ENCODE measurements at regions not wholly inside any gene's neighbourhood (a gene's known extent, or its start where the extent isn't known, plus 50 kb on each side); places are given as distances from the start of the nearest gene placed in this dataset.
"Not testable (repeated sequence)": the region's sequence is repeated elsewhere in the genome, so short reads cannot be mapped to it uniquely, and the experiment has no call there.

GRCh38 chr4:53716471-53717063 lies 125.3 kb upstream of the LNX1 start:
- DNase-seq (ENCODE audit: low read depth): no peak

- DNase-seq (ENCODE audit: low read depth): no peak
Measured at GRCh38 chr4:53716011-53716410, 124.7 kb upstream of the LNX1 start.

- DNase-seq (ENCODE audit: low read depth): no peak
Measured at GRCh38 chr4:53714236-53715140, 123.2 kb upstream of the LNX1 start.

GRCh38 chr4:53713767-53714166 lies 122.5 kb upstream of the LNX1 start:
- no peak for DNase-seq (ENCODE audit: low read depth)

- DNase-seq (ENCODE audit: low read depth): no peak
Measured at GRCh38 chr4:53713296-53713695, 122.0 kb upstream of the LNX1 start.

- DNase-seq (ENCODE audit: low read depth): no peak
Measured at GRCh38 chr4:53712408-53713020, 121.2 kb upstream of the LNX1 start.

DNA sequence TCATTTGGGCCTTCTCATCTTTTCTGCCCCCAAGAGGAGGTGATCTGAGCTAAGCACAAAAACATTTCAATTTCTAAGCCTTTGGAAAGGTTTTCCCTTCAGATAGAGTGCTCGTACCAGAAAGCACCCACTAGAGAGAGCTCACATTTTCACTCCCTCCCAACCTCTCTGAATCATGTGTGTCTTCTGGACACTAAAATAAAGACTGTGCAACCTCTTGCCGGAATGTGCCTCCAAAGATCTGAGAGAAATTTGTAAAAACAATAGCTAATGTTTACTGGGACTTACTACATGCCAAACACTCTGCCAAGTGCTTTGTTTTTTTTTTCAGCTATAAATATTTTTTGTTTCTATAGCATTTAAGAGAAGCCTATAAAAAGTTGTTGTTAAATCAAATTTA lies 120.6 kb upstream of the LNX1 start:
- DNase-seq (ENCODE audit: low read depth): no peak

GRCh38 chr4:53709693-53710092 lies 118.4 kb upstream of the LNX1 start:
- no peak for DNase-seq (ENCODE audit: low read depth)

DNA sequence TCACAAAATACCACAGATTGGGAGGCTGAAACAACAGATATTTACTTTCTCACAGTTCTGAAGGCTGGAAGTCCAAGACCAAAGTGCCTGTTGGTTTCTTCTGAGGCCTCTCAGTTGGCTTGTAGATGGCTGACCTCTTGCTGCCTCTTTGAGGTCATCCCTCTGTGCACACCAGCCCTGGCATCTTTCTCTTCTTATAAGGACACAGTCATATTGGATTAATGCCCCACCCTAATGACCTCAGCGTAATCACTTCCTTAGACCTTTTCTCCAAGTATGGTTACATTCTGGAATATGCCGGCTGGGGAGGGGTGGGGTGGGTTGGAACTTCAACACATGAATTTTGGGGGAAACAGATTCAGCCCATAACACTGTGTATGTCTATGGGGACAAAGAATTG lies 116.2 kb upstream of the LNX1 start:
- no peak for DNase-seq (ENCODE audit: low read depth)

- no peak for DNase-seq (ENCODE audit: low read depth)
Measured at GRCh38 chr4:53706422-53707032, 115.2 kb upstream of the LNX1 start.

DNA sequence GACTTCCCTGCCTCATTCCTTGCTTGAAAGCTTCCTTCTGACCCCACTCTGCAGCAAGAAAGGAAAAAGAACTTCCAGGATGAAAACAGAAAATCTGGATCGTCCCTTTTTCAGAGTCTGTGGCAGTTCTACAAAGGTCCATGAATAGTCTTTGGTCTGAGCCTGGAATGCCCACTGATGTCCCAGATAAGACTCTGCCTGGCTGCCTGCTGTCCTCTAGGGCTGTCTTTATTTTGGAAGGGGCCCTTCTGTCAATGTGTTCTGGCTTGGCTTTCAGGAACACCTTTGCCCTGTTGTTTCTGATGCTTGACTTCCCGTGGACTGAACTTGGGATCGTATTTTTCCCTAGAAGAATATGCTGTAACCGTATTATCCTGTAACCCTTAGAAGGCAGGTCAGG lies 114.7 kb upstream of the LNX1 start:
- no peak for DNase-seq (ENCODE audit: low read depth)

GRCh38 chr4:53705151-53705764 lies 114.0 kb upstream of the LNX1 start:
- DNase-seq (ENCODE audit: low read depth): no peak

- no peak for DNase-seq (ENCODE audit: low read depth)
Measured at GRCh38 chr4:53704329-53704728, 113.0 kb upstream of the LNX1 start.

DNA sequence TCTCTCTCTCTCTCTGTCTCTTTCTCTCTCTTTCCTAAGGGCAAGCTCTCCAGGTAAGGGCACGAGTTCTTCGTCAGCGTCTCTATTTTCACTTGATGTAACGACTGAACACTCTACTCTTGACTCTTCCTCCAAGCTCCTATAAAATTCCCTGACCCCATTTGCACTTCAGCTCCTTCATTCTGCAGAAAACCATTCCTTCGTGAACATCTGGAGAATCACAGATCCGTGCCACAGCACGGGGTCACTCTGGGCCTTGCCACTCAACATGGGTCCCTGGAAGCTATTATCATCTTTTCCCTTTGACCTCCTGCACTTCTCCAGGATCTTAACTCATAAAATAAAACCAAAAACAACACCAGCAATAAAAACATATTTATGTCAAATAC lies 112.0 kb upstream of the LNX1 start:
- no peak for DNase-seq (ENCODE audit: low read depth)

- DNase-seq (ENCODE audit: low read depth): no peak
Measured at GRCh38 chr4:53702334-53703266, 111.3 kb upstream of the LNX1 start.

GRCh38 chr4:53701260-53701659 lies 110.0 kb upstream of the LNX1 start:
- DNase-seq (ENCODE audit: low read depth): not testable (repeated sequence)

- DNase-seq (ENCODE audit: low read depth): not testable (repeated sequence)
Measured at GRCh38 chr4:53699310-53699709, 108.0 kb upstream of the LNX1 start.

DNA sequence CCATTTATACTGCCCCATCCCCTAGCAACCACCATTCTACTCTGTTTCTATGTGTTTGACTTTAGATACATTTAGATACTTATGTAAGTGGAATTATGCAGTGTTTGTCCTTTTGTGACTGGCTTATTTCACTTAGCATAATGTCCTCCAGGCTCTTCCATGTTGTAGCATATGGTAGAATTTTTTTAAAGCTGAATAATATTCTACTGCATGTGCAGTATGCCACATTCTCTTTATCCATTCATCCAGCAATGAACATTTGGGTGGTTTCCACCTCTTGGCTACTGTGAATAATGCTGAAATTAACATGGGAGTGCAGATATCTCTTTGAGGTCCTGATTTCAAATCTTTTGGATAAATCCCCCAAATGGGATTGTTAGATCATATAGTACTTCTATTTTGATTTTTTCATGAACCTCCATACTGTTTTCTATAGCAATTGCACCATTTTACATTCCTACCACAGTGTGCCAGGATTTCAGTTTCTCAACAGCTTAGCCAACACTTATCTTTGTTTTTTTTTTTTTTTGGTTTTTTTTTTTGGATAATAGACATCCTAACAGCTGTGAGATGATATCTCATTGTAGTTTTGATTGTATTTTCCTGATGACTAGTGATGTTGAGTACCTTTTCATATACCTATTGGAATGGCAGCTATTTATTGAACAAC lies 105.9 kb upstream of the LNX1 start:
- DNase-seq (ENCODE audit: low read depth): no peak

- no peak for DNase-seq (ENCODE audit: low read depth)
Measured at GRCh38 chr4:53695540-53696463, 104.5 kb upstream of the LNX1 start.

Measured in forelimb muscle (tissue), 1 donor.